Progenitor cell of endocrine pancreas (in vitro differentiated cells): ENCODE measurements at regions not wholly inside any gene's neighbourhood (a gene's known extent, or its start where the extent isn't known, plus 50 kb on each side); places are given as distances from the start of the nearest gene placed in this dataset.
A peak's percentile ranks its signal among the peaks of the same experiment; 100 is the strongest.

Experiments used
- DNase-seq: peaks from one replicate; pipeline ENCODE4 v3.0.0; 2021; ENCODE audit warnings: low spot score; ENCODE audit not compliant: unreplicated experiment
- H3K27ac Mint-ChIP-seq: 2 replicates; pipeline ENCODE4 v1.8.0; 2021; ENCODE audit warnings: mild to moderate bottlenecking, moderate library complexity, mixed read lengths
- H3K27me3 Mint-ChIP-seq: 2 replicates; pipeline ENCODE4 v1.8.0; 2021; ENCODE audit warnings: mixed read lengths
- H3K36me3 Mint-ChIP-seq: 2 replicates; pipeline ENCODE4 v1.8.0; 2022; ENCODE audit warnings: mixed read lengths; ENCODE audit not compliant: insufficient read depth
- H3K4me1 Mint-ChIP-seq: 2 replicates; pipeline ENCODE4 v1.8.0; 2021; ENCODE audit warnings: low read depth, mixed read lengths
- H3K4me3 Mint-ChIP-seq: 2 replicates; pipeline ENCODE4 v1.8.0; 2021; ENCODE audit warnings: low read depth, mild to moderate bottlenecking, moderate library complexity, mixed read lengths
- H3K9me3 Mint-ChIP-seq: 2 replicates; pipeline ENCODE4 v1.8.0; 2021; ENCODE audit warnings: low read depth, mixed read lengths
- TF ChIP-seq, protein P1 (sequence below): fragments of 200-600 bp; sonication (generic); IDR thresholded peaks from one replicate; pipeline ENCODE4 v1.5.0; 2021; ENCODE audit warnings: antibody characterized with exemption, mild to moderate bottlenecking; ENCODE audit not compliant: unreplicated experiment

DNA sequence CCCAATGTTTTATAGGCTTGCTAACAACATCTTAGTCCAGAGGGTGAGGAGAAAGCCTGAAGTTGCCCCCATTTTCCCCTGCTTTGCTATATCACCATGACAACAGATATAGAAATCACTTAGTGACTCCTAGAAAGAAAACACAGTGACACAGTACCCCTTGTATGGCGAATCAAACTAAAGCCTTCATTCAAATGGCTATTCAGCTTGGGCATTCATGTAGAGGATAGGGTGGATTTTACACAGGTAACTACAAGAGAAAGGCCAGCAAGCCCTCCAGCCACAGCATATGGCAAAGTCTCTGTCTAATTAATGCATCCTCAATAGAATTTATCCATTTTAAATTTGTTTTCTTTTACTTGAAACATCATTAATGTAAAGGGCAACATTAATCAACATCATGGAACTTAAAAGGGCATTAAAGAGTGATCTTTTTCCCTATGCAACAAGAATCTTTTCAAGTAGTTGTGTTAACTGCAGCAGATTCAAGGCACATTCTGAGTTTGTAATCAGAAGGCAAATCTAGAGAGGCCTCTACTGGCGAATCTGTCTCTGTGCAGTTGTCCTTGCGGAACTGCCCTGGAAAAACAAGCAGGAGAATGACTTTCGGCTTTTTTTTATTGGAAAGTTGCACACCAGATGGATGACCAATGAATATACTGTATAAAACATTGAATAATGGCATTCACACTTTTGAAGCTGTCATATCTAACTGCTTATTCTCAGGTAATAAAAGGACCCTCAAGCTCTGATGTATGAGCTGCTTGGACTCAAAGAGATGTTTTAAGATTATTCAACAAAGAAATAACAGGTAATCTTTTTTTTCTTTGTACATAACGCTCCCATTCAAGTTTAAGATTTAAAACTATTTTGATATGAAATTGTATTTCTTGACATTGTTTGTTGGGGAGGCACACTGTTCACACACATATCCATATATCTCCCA, 621.7 kb upstream of the AGTR1 start:
- peaks cover 6% of the 10 kb centered on the region for H3K4me1 Mint-ChIP-seq
- H3K27ac Mint-ChIP-seq, result no peak overlapping the region
- H3K36me3 Mint-ChIP-seq, result no peaks in the 10 kb centered on the region
- no peak for DNase-seq
- no peak overlapping the region for H3K4me3 Mint-ChIP-seq
- H3K9me3 Mint-ChIP-seq, result no peaks in the 10 kb centered on the region
- TF ChIP-seq, protein P1, sequence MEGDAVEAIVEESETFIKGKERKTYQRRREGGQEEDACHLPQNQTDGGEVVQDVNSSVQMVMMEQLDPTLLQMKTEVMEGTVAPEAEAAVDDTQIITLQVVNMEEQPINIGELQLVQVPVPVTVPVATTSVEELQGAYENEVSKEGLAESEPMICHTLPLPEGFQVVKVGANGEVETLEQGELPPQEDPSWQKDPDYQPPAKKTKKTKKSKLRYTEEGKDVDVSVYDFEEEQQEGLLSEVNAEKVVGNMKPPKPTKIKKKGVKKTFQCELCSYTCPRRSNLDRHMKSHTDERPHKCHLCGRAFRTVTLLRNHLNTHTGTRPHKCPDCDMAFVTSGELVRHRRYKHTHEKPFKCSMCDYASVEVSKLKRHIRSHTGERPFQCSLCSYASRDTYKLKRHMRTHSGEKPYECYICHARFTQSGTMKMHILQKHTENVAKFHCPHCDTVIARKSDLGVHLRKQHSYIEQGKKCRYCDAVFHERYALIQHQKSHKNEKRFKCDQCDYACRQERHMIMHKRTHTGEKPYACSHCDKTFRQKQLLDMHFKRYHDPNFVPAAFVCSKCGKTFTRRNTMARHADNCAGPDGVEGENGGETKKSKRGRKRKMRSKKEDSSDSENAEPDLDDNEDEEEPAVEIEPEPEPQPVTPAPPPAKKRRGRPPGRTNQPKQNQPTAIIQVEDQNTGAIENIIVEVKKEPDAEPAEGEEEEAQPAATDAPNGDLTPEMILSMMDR, result peak; percentile 55
- no peaks in the 10 kb centered on the region for H3K27me3 Mint-ChIP-seq

DNA sequence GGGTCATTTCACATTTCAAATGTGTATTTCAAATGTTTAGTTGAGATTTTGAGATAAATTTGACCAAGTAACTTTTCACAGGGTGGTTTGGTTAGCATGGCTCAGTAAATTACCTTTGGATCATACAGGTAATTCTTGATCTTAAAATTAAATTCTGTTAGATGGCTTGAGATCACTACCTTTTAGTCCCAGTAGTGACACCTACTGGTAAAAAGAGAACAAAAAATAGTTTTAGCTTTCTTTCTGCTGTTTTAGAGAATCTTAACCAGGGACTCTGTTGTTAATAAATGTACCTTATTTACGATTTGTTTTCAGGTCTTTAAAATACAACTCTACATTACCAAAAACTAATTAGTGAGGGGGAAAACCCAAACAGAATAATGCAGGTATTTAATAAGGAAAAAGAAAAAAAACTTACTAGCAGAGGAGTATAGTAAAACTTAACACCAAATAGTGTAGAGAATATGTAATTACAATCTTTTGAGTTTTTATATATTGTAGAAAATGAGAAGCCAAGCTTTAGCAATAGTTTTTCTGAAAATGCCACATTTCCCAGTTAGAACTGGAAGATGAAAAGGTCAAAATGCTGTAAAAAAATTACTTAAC, 620.3 kb upstream of the AGTR1 start:
- Mint-ChIP-seq H3K27ac (no peak overlapping the region), H3K4me3 (no peak overlapping the region), H3K9me3 (no peaks in the 10 kb centered on the region), H3K36me3 (no peaks in the 10 kb centered on the region), H3K27me3 (no peaks in the 10 kb centered on the region), H3K4me1 (peaks cover 6% of the 10 kb centered on the region)
- TF ChIP-seq, protein P1, result peak; percentile 63
- DNase-seq, result no peak

DNA sequence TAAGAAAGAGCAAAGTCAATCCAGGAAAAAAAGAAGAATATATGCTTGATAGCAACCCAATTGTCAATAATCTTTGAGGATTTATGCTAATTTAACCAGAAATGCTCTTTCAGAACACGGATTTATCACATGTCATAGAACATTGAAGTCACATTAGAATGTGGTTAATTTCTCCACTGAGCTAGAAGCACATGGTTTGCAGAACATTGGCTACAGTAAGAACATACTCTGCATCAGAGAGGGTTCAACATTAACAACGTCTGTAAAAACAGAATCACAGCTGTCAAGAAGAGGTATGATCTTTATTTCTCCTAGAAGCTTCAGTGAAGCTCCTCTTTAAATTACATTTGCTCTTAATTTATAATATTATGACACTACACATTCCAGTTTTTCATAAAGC, 619.7 kb upstream of the AGTR1 start:
- DNase-seq, result no peak
- Mint-ChIP-seq H3K4me3 (no peak overlapping the region), H3K9me3 (no peaks in the 10 kb centered on the region), H3K27me3 (no peaks in the 10 kb centered on the region), H3K36me3 (no peaks in the 10 kb centered on the region), H3K4me1 (peaks cover 6% of the 10 kb centered on the region), H3K27ac (no peak overlapping the region)
- TF ChIP-seq, protein P1, result no peak

GRCh38 chr3:148078658-148079057, 619.0 kb upstream of the AGTR1 start:
- Mint-ChIP-seq H3K27ac (no peak overlapping the region), H3K4me3 (no peak overlapping the region), H3K4me1 (peaks cover 6% of the 10 kb centered on the region), H3K36me3 (no peaks in the 10 kb centered on the region), H3K27me3 (no peaks in the 10 kb centered on the region), H3K9me3 (no peaks in the 10 kb centered on the region)
- no peak for DNase-seq
- TF ChIP-seq, protein P1, result no peak

DNA sequence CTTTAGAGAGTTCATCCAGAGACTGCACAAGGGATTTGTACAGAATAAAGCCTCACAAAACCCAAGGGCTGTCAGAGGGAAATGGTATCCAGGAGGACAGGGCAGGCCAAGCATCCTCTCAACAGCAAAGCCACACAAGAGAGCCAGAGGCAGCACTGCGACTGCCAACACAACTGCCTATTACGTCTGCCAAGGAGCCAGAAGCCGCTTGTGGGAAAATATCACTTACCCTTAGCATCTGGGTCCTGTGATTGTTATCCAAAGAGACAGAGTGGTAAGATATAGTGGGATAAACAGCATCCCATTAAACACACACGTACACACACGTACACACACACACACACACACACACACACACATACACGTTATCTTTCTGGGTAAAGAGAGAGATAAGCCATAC, 618.3 kb upstream of the AGTR1 start:
- TF ChIP-seq, protein P1, result no peak
- no peak for DNase-seq
- no peak overlapping the region for H3K4me3 Mint-ChIP-seq

More for the DNA sequence above, 618.3 kb upstream of the AGTR1 start:
- no peaks in the 10 kb centered on the region for H3K9me3 Mint-ChIP-seq
- H3K27ac Mint-ChIP-seq, result no peak overlapping the region
- no peaks in the 10 kb centered on the region for H3K36me3 Mint-ChIP-seq
- H3K4me1 Mint-ChIP-seq, result peaks cover 6% of the 10 kb centered on the region
- no peaks in the 10 kb centered on the region for H3K27me3 Mint-ChIP-seq
